Uterus (tissue), 3 donors: ENCODE measurements at regions not wholly inside any gene's neighbourhood (a gene's known extent, or its start where the extent isn't known, plus 50 kb on each side); places are given as distances from the start of the nearest gene placed in this dataset.

Source experiments
- DNase-seq, 2 donors: peaks; one replicate each; pipeline ENCODE4 v3.0.0-alpha.2; 2019 to 2020
- H3K27ac ChIP-seq, 2 donors: fragments of 200-600 bp; sonication (generic); 1 replicate in 1 of 2; 2 replicates in 1 of 2; pipeline ENCODE4 v1.5.1; 2016 to 2018
- H3K27me3 ChIP-seq, 2 donors: fragments of 200-600 bp; sonication (generic); one replicate each; pipeline ENCODE4 v1.5.1; 2018 to 2019; ENCODE audit warnings: control low read depth in 1 of 2
- H3K36me3 ChIP-seq, 2 donors: fragments of 200-600 bp; sonication (generic); one replicate each; pipeline ENCODE4 v1.5.1; 2019; ENCODE audit warnings: control low read depth in 1 of 2
- H3K4me1 ChIP-seq, 2 donors: fragments of 200-600 bp; sonication (generic); one replicate each; pipeline ENCODE4 v1.5.1; 2018 to 2019; ENCODE audit warnings: control low read depth in 1 of 2
- H3K4me3 ChIP-seq, 2 donors: fragments of 200-600 bp; sonication (generic); 1 replicate in 1 of 2; 2 replicates in 1 of 2; pipeline ENCODE4 v1.5.1; 2018 to 2019; ENCODE audit warnings: mild to moderate bottlenecking in 1 of 2
- H3K9me3 ChIP-seq, 2 donors: fragments of 200-600 bp; sonication (generic); one replicate each; pipeline ENCODE4 v1.5.1; 2019; ENCODE audit warnings: control low read depth in 1 of 2
- CTCF ChIP-seq, 4 experiments: fragments of 200-600 bp in 2 of 4; fragments of 450-650 bp in 2 of 4; sonication (generic) in 2 of 4; IDR thresholded peaks; one replicate each; pipeline ENCODE4 v1.5.1; 2016 to 2019; ENCODE audit warnings: antibody characterized with exemption in 4 of 4, mild to moderate bottlenecking in 2 of 4, moderate library complexity in 1 of 4
- POLR2A ChIP-seq, 2 donors: fragments of 450-650 bp; IDR thresholded peaks; one replicate each; pipeline ENCODE4 v1.6.1; 2016; ENCODE audit warnings: antibody characterized with exemption in 2 of 2, mild to moderate bottlenecking in 1 of 2, moderate library complexity in 1 of 2
- intact Hi-C: fragments of 100-400 bp; cut with DNase I; formaldehyde crosslinking; loops from one replicate; pipeline ENCODE4 v1.15.1; 2023; ENCODE audit warnings: low total_unique reads
- donor health status: DM: yes; HTN: yes; CAD: no.

GRCh38 chr2:128566671-128567070 lies 248.0 kb upstream of the HS6ST1 start:
- intact Hi-C loops = no loop called here
- DNase-seq = no peak
- Histone ChIP-seq H3K27ac (no peak overlapping the region), H3K4me3 (no peak overlapping the region), H3K36me3 (no peaks in the 10 kb centered on the region), H3K27me3 (no peaks in the 10 kb centered on the region), H3K4me1 (peaks cover 0 to 3% of the 10 kb centered on the region in 2 donors), H3K9me3 (no peaks in the 10 kb centered on the region)
- TF ChIP-seq CTCF (IDR thresholded peaks at IDR 0.05) = no peak
- no peak for TF ChIP-seq POLR2A (IDR thresholded peaks at IDR 0.05)

- no peak for DNase-seq
- Histone ChIP-seq H3K9me3 (no peaks in the 10 kb centered on the region), H3K4me1 (peaks cover 0 to 1% of the 10 kb centered on the region in 2 donors), H3K4me3 (no peak overlapping the region), H3K36me3 (no peaks in the 10 kb centered on the region), H3K27ac (no peak overlapping the region), H3K27me3 (no peaks in the 10 kb centered on the region)
- intact Hi-C loops = no loop called here
- TF ChIP-seq CTCF (IDR thresholded peaks at IDR 0.05) (no peak), POLR2A (IDR thresholded peaks at IDR 0.05) (no peak)
Observed at GRCh38 chr2:128568106-128568505, 249.4 kb upstream of the HS6ST1 start.

- Histone ChIP-seq H3K9me3 (no peaks in the 10 kb centered on the region), H3K27me3 (no peaks in the 10 kb centered on the region), H3K4me1 (no peaks in the 10 kb centered on the region), H3K27ac (no peak overlapping the region), H3K36me3 (no peaks in the 10 kb centered on the region), H3K4me3 (no peak overlapping the region)
- intact Hi-C loops = no loop called here
- DNase-seq = no peak
- TF ChIP-seq POLR2A (IDR thresholded peaks at IDR 0.05) (no peak), CTCF (IDR thresholded peaks at IDR 0.05) (no peak)
Observed at GRCh38 chr2:128573116-128573515, 254.4 kb upstream of the HS6ST1 start.

DNA sequence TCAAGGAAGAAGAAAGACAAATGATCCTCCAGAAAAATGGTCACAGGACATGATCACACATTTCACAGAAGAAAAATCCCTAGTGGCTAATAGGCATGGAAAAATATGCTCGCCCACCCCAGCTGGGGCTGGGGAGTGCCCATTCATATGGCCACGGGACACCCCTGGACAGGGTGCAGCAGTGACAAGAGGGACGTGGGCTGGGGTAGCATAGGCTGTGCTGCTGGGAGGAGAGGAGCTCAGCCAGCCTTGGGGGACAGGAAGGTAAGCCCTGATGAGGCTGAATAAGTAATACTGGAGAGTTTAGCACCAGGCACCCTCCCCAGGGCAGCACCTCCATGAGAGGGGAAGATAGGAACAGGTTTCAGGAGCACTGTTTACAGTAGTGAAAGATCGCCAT lies 254.9 kb upstream of the HS6ST1 start:
- TF ChIP-seq POLR2A (IDR thresholded peaks at IDR 0.05) (no peak), CTCF (IDR thresholded peaks at IDR 0.05) (no peak)
- H3K27ac ChIP-seq = no peak overlapping the region
- H3K4me1 ChIP-seq = no peaks in the 10 kb centered on the region
- H3K27me3 ChIP-seq = no peaks in the 10 kb centered on the region
- no peaks in the 10 kb centered on the region for H3K9me3 ChIP-seq
- H3K36me3 ChIP-seq = no peaks in the 10 kb centered on the region
- intact Hi-C loops = no loop called here
- no peak for DNase-seq
- H3K4me3 ChIP-seq = no peak overlapping the region

- Histone ChIP-seq H3K4me3 (no peak overlapping the region), H3K27me3 (no peaks in the 10 kb centered on the region), H3K9me3 (no peaks in the 10 kb centered on the region), H3K36me3 (no peaks in the 10 kb centered on the region), H3K27ac (no peak overlapping the region), H3K4me1 (no peaks in the 10 kb centered on the region)
- intact Hi-C loops = no loop called here
- no peak for DNase-seq
- no peak for TF ChIP-seq CTCF (IDR thresholded peaks at IDR 0.05)
- no peak for TF ChIP-seq POLR2A (IDR thresholded peaks at IDR 0.05)
Observed at GRCh38 chr2:128577141-128577930, 258.7 kb upstream of the HS6ST1 start.
